ENCODE measurements at regions not wholly inside any gene's neighbourhood (a gene's known extent, or its start where the extent isn't known, plus 50 kb on each side); places are given as distances from the start of the nearest gene placed in this dataset.

DNA sequence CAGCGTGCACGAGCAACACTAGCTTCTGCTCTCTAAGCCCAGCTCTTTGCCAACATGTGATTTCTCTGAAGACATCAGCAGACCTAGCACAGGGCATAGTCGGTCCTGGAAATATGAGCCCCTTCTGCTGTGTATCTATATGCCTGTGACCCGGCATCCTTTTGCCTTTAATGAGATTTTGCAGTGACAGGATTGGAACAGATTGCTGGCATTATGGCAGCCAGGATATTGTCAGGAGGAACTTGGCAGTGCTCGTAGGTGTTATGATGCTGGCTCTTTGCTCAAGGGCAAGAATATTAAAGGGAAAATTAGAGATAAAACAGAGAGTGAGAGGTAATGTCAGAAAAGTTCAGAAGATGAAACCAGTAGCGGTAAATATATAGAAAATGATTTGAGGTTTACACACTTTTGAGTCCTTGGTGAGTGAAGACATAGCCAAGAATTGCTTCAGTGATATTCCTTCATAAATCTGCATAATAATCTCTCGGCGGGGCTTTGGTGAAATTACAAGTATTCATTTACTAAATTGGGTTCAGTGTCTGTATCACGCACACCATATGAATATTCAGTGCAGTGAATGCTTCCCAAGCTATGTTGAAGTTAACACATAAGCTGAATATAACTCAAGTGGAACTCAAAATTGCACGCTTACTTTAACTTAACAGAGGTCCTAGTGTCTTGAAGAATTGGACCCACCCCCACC is 502.1 kb upstream of the NR3C2 start:
- TF ChIP-seq POLR2A (IDR thresholded peaks at IDR 0.05; ENCODE audit: low read depth, low read length) (no peak), TAF1 (IDR thresholded peaks at IDR 0.05; ENCODE audit: low read depth, low read length) (no peak)
